GM19328 (cell line): ENCODE measurements at regions not wholly inside any gene's neighbourhood (a gene's known extent, or its start where the extent isn't known, plus 50 kb on each side); places are given as distances from the start of the nearest gene placed in this dataset.
A peak's percentile ranks its signal among the peaks of the same experiment; 100 is the strongest.
"Not testable (repeated sequence)": the region's sequence is repeated elsewhere in the genome, so short reads cannot be mapped to it uniquely, and the experiment has no call there.

Experiments used
- ATAC-seq: cut with Tn5 transposase; IDR thresholded peaks from one replicate; pipeline ENCODE4 v1.9.1; 2021; ENCODE audit warnings: mild to moderate bottlenecking, moderate library complexity; ENCODE audit not compliant: unreplicated experiment

DNA sequence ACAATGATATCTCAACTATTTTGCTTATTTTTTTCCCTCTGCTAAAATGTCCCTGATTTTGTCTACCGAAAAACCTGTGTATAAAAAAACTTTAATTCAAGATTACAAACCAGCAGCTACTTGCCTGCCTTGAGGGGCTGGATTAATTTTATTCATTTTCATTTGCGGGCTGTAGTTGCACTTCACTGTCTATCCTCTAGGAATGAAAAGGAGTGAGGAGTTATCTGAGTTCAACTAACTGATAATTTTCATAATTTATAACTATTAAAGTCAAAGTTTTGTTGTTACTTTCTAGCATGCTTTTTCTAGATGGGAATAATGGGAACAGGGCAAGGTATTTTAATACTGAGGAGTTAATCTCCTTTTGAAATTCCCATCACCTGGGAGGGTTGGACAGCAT is 50.3 kb upstream of the AGTPBP1 start:
- ATAC-seq = not testable (repeated sequence)

DNA sequence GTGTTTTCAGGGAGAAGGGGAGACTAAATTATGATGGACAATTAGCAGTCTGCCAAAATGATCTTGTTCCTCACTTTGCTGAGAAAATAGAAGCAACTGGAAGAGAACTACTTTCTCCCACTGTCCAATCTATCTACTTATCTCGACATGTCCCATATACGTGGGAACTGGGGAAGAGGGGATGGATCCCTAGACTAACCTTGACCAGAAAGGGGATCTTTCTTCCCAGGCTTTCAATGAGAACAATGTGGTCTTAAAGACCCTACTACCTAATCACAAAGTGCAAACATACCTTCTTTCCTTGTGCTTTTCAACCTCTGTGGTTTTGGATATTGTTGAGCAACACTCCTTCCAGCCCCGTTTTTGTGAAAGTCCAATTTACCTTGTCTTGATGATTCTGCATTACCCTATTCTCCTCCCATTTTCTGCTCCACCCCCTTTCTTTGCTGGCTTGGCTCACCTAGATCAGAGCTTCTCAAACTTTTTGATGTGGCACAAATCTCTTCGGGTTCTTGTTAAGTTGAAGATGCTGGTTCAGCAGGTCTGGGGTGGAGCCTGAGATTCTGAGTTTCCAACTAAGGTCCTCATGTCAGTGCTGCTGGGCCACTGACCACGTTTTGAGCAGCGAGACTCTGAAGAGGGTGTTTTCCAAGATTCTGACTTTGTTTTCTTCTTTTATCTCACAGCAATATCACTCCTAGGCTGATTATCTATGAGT is 61.4 kb upstream of the AGTPBP1 start:
- ATAC-seq = not testable (repeated sequence)

DNA sequence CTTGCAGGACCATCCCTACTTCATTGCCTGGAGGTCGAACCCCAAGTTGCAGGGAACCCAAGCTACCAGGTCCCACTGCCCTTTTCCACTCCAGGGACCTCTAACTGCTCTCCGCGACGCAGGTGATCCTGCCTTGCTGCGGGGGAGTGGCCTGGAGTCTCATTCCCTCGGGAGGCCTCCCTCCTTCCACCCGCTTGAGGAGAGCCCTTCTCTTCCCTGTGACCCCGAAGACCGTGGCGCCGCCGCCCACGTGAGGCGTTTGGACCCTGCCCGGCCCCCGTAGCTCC is 63.0 kb upstream of the AGTPBP1 start:
- ATAC-seq = not testable (repeated sequence)

DNA sequence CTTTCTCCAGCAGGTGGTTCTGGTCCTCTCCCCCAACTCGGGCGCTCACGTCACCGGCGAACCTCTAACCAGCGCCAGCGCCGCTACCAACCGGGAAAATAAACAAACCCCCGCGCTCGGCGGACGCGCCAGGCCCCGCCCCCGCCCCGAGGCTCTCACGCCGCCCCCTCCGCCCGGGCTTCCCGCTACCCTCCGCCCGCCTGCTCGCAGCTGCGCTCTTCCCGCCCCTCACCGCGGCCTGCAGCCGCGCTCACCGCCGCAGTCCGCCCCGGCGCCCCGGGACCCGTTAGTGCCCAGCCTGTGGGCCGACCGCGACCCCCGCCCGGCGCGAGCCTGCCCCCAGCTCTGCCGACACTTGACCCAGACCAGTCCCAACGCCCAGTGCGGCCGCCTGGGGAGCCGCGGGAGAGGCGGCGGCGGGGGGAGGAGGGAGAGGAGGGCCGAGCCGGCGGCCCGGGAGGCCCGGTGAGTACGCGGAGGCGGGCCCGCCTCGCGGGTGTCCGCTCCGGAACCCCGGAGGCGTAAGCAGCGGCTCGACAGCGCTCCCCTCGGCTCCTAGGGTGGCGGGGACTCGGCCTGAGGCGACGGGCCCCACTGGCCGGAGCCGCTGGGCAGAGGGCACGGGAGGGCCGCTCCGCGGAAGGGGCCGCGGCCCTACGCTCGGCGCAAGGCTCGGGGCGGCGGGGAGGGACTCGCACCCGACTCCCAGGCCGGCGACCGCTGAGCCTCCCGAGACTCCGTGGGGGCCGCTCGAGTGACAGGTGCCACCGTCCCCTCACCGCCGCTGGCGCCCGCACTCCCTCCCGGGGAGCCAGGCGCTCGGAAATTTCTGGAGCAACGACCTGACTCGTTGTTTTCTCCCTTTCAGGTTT is 63.6 kb upstream of the AGTPBP1 start:
- peak; percentile 69 for ATAC-seq

DNA sequence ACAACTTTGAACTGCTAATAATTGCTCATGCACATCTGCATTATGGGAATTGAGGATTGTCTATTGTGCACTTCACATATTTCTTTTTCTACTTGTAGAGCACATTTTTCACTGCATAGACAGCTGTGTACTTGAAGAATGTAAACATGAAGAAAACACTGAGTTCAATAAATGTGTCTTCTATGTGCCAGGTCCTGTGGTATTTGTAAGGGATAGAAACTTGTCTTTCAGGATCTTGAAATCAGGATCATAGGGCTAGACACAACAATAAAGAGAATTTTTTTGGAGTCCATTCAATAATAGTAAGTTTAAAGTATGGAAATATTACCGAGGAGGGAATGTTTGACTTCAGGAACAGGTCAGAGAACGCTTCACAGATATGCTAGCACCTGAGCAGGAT is 66.6 kb upstream of the AGTPBP1 start:
- not testable (repeated sequence) for ATAC-seq

DNA sequence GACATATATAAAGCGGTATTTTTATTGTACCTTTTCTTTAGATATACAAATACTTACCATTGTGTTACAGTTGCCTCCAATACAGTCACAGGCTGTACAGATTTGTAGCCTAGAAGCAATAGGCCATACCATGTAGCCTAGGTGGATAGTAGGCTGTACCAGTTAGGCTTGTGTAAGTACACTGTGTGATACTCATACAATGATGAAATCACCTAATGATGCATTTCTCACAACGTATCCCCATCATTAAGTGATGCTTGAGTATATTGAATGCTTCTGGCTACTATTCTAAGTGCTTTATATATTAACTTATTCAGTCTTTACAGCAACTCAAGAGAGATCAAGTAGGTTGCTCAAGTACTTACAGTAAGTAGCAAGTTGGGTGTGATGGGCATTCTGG is 71.6 kb upstream of the AGTPBP1 start:
- not testable (repeated sequence) for ATAC-seq

DNA sequence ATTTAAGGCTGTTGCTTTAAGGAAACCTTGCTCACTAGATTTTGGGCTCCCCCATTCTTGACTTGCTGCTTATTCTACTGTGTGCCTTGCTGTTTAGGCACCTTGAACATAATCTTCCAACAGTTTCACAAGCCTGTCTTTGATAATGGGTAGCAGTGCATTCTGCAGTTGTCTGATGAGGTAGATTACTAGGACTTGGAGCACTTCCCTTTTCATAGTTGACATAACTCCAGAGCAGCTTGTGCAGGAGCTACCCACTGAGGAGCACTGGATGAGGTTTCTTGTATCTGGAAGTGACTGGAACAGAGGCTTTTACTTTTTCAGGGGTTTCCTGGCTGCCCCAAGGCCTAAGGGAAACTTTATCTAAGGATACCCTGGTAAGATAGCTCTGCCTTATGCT is 73.0 kb upstream of the AGTPBP1 start:
- not testable (repeated sequence) for ATAC-seq

DNA sequence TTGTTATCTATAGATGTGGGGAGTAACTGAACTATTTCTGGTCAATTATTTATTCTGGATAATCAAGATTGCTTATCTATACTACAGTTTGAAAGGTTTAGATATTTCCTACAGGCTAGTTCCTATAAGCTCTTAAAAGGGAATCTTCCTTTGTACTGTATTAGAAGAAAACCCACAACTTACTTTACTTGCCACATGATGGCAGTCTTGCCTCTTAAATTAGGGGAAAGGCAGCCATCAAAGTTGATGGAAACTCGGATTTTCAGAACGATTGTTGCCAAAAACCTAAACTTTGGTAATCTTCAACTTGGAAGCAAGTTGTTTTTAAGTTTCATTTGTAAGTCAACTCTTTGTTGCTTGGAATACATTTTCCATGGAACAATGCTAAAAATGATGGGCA is 77.2 kb upstream of the AGTPBP1 start:
- ATAC-seq = not testable (repeated sequence)

DNA sequence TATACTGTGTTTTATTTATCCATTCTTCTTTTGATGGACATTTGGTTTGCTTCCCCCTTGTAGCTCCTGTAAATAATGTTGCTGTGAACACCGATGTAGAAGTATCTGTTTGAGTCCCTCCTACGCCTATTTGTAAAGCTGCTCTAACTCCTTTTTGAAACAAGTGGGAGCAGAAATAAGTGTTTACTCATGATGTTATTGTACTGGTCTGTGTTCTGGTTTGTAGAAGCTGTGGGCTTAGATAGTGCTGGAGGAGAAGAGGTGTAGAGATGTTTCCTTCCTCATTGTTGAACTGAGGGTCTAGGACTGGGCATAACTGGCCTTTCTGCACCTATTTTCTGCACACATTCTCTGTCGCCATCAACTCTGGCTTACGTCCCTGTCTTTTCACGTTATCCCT is 78.8 kb upstream of the AGTPBP1 start:
- ATAC-seq = not testable (repeated sequence)

DNA sequence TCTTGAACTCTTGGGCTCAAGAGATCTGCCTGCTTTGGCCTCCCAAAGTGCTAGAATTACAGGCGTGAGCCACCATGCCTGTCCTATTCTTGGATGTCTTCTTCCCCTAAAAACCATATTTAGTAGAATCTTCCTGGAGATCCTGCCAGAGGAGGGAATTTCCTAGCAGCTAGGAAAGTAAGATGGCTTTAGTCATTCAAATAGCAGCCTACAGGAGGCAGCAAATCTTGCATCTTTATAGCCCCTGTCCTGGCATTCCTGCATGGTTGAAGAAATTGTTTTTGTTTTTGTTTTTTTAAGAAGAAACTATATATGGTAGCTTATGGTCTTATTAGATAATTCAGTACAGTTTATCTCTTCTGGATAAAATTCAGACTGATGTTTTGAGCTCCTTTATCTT is 83.2 kb upstream of the AGTPBP1 start:
- ATAC-seq = not testable (repeated sequence)

DNA sequence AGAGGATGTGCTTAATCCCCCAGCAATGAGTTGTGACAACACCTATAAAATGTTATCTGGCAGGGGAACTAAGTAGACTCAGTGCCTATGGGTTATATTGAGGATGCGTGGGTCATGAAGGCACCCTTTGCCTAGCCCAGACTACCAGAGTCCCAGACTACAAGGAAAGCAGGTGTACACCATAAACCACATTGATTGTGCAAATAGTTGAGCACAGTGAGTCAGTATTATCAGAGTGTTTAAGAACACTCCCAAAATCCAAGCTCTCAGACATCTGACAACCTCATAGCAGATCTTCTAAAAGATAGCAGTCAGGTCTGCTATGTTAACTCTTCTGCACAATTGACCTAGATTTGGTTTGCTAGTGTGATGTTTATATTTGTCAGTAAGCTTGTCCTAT is 92.8 kb upstream of the AGTPBP1 start:
- not testable (repeated sequence) for ATAC-seq

DNA sequence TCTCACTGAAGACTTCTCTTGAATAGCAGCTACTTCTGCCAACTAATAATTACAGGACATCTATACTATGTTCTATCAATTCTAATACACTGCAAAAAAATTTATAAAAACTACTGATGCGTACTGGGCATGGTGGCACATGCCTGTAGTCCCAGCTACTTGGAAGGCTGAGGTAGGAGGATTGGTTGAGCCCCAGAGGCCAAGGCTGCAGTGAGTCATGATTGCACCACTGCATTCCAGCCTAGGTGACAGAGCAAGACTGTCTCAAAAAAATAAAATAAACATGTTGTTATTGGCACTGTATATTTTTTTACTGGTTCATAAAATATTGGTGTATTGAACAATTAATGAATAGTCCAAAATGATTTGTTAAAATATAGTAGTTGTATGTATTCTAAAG is 97.0 kb upstream of the NAA35 start:
- not testable (repeated sequence) for ATAC-seq

DNA sequence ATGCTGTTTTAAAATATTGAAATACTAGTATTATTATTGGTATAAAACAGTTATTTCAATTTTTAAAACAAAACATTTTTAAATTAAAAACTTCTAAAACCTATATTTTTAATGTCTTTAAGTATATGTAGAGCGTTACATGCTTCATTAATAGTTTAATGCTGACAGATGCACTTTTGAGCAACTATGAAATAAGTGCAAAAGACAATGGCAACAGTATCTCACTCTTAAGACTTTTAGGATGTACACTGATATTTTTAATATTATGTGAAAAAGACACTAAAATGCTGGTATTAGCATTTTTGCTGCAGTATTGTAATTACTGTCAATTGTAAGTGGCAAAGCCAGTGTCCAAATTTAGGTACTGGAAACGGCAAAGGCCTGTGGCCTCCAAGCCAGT is 93.2 kb upstream of the NAA35 start:
- not testable (repeated sequence) for ATAC-seq

DNA sequence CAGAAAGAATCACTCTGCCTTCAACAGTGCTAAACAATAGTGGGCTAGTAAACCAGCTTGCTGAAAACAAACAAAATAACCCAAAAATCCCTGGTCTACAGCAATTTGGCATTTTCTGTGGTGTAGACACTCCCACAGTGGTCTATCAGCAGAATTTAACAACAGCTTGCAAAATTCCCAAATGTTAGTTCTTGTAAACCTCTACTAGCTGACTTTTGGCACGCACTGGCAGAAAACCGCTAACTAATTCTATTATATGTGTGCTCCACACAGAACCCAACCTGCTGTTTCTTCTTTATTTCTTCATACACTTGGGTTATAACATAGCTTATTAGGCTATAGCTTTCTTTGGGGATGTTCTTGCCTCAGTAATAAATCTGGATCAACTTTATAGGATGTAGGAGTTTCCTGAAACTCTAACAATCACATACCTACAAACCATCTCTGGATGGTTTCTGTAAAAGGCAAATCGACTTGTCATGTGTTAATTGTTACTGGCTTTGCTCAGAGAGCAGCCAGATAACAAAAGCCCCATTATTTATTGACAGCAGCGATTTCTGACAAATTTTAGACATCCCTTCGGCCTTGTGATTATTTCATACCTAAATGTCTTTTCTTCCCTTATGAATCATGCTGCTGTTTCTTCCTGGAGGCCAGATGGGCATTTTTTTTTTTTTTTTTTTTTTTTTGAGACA is 82.7 kb upstream of the NAA35 start:
- ATAC-seq = no peak

DNA sequence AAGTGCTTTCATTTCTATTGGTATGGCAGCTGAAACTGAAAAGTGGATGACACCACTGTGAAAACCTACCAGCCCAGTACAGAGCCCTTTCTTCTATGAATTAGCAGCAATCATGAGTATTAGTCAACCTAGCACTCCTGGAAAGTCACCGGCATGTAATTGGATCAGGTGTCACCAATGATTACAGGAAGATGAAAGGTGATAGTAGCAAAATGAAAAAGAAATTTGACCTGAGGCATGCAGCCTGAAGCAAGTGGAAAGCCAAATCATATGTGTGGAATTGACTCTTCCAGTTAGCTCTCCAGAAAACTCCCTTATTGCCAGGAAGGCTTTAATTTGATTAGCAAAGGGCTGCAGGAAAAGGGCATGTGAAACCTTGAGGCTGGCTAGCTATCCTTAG is 81.2 kb upstream of the NAA35 start:
- ATAC-seq = no peak

DNA sequence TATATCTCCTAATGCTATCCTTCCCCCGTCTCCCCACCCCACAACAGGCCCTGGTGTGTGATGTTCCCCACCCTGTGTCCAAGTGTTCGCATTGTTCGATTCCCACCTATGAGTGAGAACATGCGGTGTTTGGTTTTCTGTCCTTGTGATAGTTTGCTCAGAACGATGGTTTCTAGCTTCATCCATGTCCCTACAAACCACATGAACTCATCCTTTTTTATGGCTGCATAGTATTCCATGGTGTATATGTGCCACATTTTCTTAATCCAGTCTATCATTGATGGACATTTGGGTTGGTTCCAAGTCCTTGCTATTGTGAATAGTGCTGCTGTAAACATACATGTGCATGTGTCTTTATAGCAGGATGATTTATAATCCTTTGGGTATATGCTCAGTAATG is 79.1 kb upstream of the NAA35 start:
- ATAC-seq = not testable (repeated sequence)

DNA sequence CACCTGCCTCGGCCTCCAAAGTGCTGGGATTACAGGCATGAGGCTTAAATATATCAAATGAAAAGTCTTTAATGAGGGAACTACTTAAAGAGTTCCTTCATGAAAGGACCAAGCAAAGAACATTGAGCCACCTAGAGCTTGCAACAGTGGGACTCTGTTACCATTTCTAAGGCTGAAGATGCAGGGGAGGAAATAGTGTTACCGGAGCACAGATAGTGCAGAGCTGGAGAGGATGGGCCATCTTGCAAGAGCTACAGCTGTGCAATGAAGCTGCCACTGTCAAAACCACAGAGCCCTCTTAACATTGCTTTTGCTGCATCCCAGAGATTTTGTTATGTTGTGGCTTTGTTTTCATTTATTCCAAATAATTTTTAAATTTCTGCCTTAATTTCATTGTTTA is 77.1 kb upstream of the NAA35 start:
- ATAC-seq = no peak

DNA sequence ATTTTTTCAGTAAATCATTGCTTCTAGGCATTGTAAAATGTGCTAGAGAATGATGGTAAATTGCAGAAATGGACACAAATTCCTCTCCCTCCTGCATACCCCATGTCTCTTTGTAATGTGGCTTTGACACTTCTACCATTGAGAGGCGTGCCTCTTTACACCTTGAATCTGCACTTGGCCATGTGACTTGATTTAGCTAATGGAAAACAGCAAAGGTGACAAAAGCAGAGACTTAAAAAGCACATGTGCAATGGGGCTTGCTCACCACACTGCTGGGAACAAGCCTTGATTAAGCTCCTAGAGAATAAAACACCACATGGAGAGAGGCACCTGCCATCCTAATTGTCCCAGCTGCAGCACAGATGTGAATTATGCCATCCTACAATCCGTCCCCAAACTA is 69.9 kb upstream of the NAA35 start:
- ATAC-seq = no peak

DNA sequence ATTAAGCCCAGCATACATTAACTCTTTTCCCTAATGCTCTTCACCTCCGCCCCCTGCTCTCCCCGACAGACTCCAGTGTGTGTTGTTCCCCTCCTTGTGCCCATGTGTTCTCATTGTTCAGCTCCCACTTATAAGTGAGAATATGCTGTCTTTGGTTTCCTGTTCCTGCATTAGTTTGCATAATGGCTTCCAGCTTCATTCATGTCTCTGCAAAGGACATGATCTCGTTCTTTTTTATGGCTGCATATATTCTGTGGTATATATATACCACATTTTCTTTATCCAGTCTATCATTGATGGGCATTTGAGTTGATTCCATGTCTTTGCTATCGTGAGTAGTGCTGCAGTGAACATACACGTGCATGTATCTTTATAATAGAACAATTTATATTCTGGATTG is 69.3 kb upstream of the NAA35 start:
- ATAC-seq = not testable (repeated sequence)

DNA sequence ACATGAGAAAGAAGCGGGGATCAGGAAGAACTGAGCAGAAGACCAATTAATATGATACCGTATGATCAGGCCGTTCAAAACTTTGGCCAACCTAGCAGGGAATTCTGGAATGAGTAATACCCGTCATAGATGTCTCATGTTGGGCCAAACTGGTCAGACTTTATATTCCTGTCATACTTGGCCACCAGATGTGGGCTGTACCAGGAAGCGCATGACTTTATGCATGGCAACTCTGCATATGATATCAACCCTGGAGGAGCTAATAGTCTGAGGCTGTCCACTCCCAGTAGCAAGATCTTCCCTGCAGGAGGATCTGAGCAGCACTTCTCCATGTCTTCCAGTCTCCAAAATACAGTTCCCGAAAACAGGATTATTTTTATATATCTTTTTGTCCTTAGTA is 68.5 kb upstream of the NAA35 start:
- no peak for ATAC-seq

DNA sequence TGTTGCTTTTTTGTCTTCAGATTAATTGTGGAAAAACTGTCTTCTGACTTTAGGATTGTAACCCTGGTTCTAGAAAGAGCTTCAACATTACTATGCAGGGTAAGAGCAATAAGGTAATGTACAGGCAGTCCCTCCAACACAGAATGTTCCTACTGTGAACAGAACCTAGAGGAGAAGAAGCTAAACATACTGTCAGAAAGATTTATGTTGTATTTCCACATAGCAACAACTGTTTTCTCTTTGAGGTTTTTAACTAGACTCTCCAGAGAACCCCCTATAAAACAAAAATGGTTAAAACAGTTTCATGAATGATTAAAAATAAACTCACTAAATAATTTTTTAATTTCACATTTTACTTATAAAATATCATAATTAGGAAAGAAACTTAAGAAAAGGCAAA is 64.3 kb upstream of the NAA35 start:
- ATAC-seq = no peak
